Embryonic facial prominence (tissue), 1 donor: ENCODE measurements at regions not wholly inside any gene's neighbourhood (a gene's known extent, or its start where the extent isn't known, plus 50 kb on each side); places are given as distances from the start of the nearest gene placed in this dataset.
"Not testable (repeated sequence)": the region's sequence is repeated elsewhere in the genome, so short reads cannot be mapped to it uniquely, and the experiment has no call there.

ENCODE experiments used
- DNase-seq: peaks from one replicate; pipeline ENCODE4 v3.0.0-alpha.2; 2016; ENCODE audit errors: extremely low spot score

- DNase-seq, result no peak
Observed at GRCh38 chr3:117003501-117003900, 293.9 kb downstream of the TUSC7 start.

GRCh38 chr3:117005274-117005673 lies 295.7 kb downstream of the TUSC7 start:
- DNase-seq, result no peak

- no peak for DNase-seq
Observed at GRCh38 chr3:117005911-117006522, 296.4 kb downstream of the TUSC7 start.

GRCh38 chr3:117010318-117010717 lies 300.7 kb downstream of the TUSC7 start:
- DNase-seq, result no peak

GRCh38 chr3:117011687-117012250 lies 302.2 kb downstream of the TUSC7 start:
- no peak for DNase-seq

- DNase-seq, result no peak
Observed at GRCh38 chr3:117016378-117016777, 306.8 kb downstream of the TUSC7 start.

- no peak for DNase-seq
Observed at GRCh38 chr3:117017135-117017894, 307.7 kb downstream of the TUSC7 start.

GRCh38 chr3:117018655-117019054 lies 309.1 kb downstream of the TUSC7 start:
- DNase-seq, result no peak

- peak; percentile 29 for DNase-seq
Observed at GRCh38 chr3:117019082-117019713, 309.6 kb downstream of the TUSC7 start.

GRCh38 chr3:117026401-117026800 lies 316.8 kb downstream of the TUSC7 start:
- DNase-seq, result no peak

- no peak for DNase-seq
Observed at GRCh38 chr3:117035745-117036144, 326.2 kb downstream of the TUSC7 start.

- no peak for DNase-seq
Observed at GRCh38 chr3:117036259-117036799, 326.8 kb downstream of the TUSC7 start.

- no peak for DNase-seq
Observed at GRCh38 chr3:117045143-117045542, 335.6 kb downstream of the TUSC7 start.

- no peak for DNase-seq
Observed at GRCh38 chr3:117047951-117048705, 338.5 kb downstream of the TUSC7 start.

- DNase-seq, result no peak
Observed at GRCh38 chr3:117052395-117052794, 342.8 kb downstream of the TUSC7 start.

GRCh38 chr3:117054556-117054955 lies 345.0 kb downstream of the TUSC7 start:
- DNase-seq, result no peak

GRCh38 chr3:117056946-117057345 lies 347.4 kb downstream of the TUSC7 start:
- not testable (repeated sequence) for DNase-seq

GRCh38 chr3:117059067-117059955 lies 349.7 kb downstream of the TUSC7 start:
- peak; percentile 44 for DNase-seq

- DNase-seq, result no peak
Observed at GRCh38 chr3:117059956-117060270, 350.3 kb downstream of the TUSC7 start.

- DNase-seq, result no peak
Observed at GRCh38 chr3:117063930-117064329, 354.4 kb downstream of the TUSC7 start.

GRCh38 chr3:117068301-117068700 lies 358.7 kb downstream of the TUSC7 start:
- DNase-seq, result no peak
